OCI-LY1 (cell line): ENCODE measurements at regions not wholly inside any gene's neighbourhood (a gene's known extent, or its start where the extent isn't known, plus 50 kb on each side); places are given as distances from the start of the nearest gene placed in this dataset.

Source experiments
- H2AFZ ChIP-seq: fragments of 200-600 bp; sonication (generic), shearing (Covaris generic); 2 replicates; pipeline ENCODE4 v1.6.0; 2014; ENCODE audit warnings: antibody characterized with exemption, mild to moderate bottlenecking, low read length
- H3F3A ChIP-seq: fragments of 200-600 bp; sonication (generic), shearing (Covaris generic); 2 replicates; pipeline ENCODE4 v1.6.0; 2014; ENCODE audit warnings: mild to moderate bottlenecking, antibody characterized with exemption, low read length, moderate library complexity; ENCODE audit not compliant: insufficient read depth
- H3K27ac ChIP-seq: fragments of 200-600 bp; sonication (generic); 2 replicates; pipeline ENCODE4 v1.5.1; 2014; ENCODE audit warnings: low read length, mixed run types, mild to moderate bottlenecking, low read depth; ENCODE audit not compliant: poor library complexity, severe bottlenecking
- H3K27me3 ChIP-seq: fragments of 200-600 bp; sonication (generic); 2 replicates; pipeline ENCODE4 v1.6.0; 2014; ENCODE audit warnings: antibody characterized with exemption, mild to moderate bottlenecking, low read length, moderate library complexity; ENCODE audit not compliant: insufficient read depth
- H3K36me3 ChIP-seq: fragments of 200-600 bp; sonication (generic); 2 replicates; pipeline ENCODE4 v1.6.1; 2014; ENCODE audit warnings: mild to moderate bottlenecking, antibody characterized with exemption, low read length, moderate library complexity, mixed read lengths; ENCODE audit not compliant: insufficient read depth
- H3K4me1 ChIP-seq: fragments of 200-600 bp; sonication (generic); 2 replicates; pipeline ENCODE4 v1.5.1; 2014; ENCODE audit warnings: mild to moderate bottlenecking, low read length, moderate library complexity; ENCODE audit not compliant: insufficient read depth, severe bottlenecking
- H3K4me2 ChIP-seq: fragments of 200-600 bp; sonication (generic), shearing (Covaris generic); 2 replicates; pipeline ENCODE4 v1.6.1; 2014; ENCODE audit warnings: low read length
- H3K4me3 ChIP-seq: fragments of 200-600 bp; sonication (generic); 2 replicates; pipeline ENCODE4 v1.5.1; 2014; ENCODE audit warnings: low read length, low read depth, mild to moderate bottlenecking, mixed read lengths; ENCODE audit not compliant: poor library complexity, severe bottlenecking
- H3K79me2 ChIP-seq: fragments of 200-600 bp; shearing (Covaris generic); 2 replicates; pipeline ENCODE4 v1.6.1; 2016; ENCODE audit warnings: mixed run types, low read length, mixed read lengths; ENCODE audit not compliant: insufficient read depth
- H3K9ac ChIP-seq: fragments of 200-600 bp; sonication (generic), shearing (Covaris generic); 2 replicates; pipeline ENCODE4 v1.6.1; 2014; ENCODE audit warnings: mild to moderate bottlenecking, low read length, mixed read lengths
- H3K9me2 ChIP-seq: fragments of 200-600 bp; sonication (generic), shearing (Covaris generic); 2 replicates; pipeline ENCODE4 v1.6.1; 2014; ENCODE audit warnings: low read depth, mild to moderate bottlenecking, low read length, mixed read lengths
- H3K9me3 ChIP-seq: fragments of 200-600 bp; shearing (Covaris generic); 2 replicates; pipeline ENCODE4 v1.6.1; 2014; ENCODE audit warnings: low read length, mixed read lengths
- H4K20me1 ChIP-seq: fragments of 200-600 bp; sonication (generic), shearing (Covaris generic); 2 replicates; pipeline ENCODE4 v1.6.0; 2016; ENCODE audit warnings: mild to moderate bottlenecking, low read length; ENCODE audit not compliant: insufficient read depth
- EZH2 ChIP-seq: fragments of 200-600 bp; sonication (generic), shearing (Covaris generic); IDR thresholded peaks from 2 replicates; pipeline ENCODE4 v1.8.0; 2017; ENCODE audit warnings: borderline replicate concordance, mixed run types, mild to moderate bottlenecking, antibody characterized with exemption, low read length, moderate library complexity, mixed read lengths
- TF ChIP-seq, protein P1 (sequence below): fragments of 200-600 bp; sonication (generic), shearing (Covaris generic); IDR thresholded peaks from 2 replicates; pipeline ENCODE4 v1.5.1; 2017; ENCODE audit warnings: mild to moderate bottlenecking, antibody characterized with exemption, low read length, moderate library complexity, mixed read lengths

DNA sequence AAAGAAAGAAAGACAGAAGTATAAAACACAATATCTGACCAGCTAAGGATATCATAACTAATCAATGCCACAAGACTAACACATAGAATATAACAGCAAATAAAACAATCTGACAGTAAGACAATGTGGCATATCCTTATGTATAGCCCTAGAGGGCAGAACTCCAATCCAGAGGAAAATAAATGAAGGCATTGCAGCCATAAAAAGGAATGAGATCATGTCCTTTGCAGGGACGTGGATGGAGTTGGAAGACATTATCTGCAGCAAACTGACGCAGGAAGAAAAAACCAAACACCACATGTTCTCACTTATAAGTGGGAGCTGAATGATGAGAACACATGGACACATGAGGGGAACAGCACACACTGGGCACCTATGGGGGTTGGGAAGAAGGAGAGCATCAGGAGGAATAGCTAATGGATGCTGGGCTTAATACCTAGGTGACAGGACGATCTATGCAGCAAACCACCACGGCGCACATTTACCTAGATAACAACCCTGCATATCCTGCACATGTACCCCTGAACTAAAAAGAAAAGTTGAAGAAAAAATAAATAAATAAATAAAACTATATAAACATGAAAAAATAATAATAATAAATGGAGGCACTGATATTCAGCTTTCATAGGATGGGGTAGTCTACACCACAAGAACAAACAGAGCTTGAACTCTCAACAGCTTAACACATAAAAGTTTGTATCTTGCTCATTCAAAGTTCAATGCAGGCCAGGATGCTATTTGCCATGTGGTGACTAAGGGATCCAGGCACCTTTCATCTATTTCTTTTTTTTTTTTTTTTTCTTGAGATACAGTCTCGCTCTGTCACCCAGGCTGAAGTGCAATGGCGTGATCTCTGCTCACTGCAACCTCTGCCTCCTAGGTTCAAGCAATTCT, 66.1 kb upstream of the KAT6B start:
- H3K4me3 ChIP-seq: no peak overlapping the region
- H4K20me1 ChIP-seq: no peaks in the 10 kb centered on the region
- H3K27ac ChIP-seq: no peak overlapping the region
- no peaks in the 10 kb centered on the region for H3K79me2 ChIP-seq
- peaks cover 3% of the 10 kb centered on the region for H3K4me1 ChIP-seq
- no peak for TF ChIP-seq EZH2
- TF ChIP-seq, protein P1, sequence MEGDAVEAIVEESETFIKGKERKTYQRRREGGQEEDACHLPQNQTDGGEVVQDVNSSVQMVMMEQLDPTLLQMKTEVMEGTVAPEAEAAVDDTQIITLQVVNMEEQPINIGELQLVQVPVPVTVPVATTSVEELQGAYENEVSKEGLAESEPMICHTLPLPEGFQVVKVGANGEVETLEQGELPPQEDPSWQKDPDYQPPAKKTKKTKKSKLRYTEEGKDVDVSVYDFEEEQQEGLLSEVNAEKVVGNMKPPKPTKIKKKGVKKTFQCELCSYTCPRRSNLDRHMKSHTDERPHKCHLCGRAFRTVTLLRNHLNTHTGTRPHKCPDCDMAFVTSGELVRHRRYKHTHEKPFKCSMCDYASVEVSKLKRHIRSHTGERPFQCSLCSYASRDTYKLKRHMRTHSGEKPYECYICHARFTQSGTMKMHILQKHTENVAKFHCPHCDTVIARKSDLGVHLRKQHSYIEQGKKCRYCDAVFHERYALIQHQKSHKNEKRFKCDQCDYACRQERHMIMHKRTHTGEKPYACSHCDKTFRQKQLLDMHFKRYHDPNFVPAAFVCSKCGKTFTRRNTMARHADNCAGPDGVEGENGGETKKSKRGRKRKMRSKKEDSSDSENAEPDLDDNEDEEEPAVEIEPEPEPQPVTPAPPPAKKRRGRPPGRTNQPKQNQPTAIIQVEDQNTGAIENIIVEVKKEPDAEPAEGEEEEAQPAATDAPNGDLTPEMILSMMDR: no peak
- no peak overlapping the region for H3K4me2 ChIP-seq
- no peaks in the 10 kb centered on the region for H3F3A ChIP-seq
- H3K9ac ChIP-seq: no peak overlapping the region
- no peaks in the 10 kb centered on the region for H3K27me3 ChIP-seq
- H2AFZ ChIP-seq: no peak overlapping the region
- no peaks in the 10 kb centered on the region; the same call in 1 of the 2 replicates for H3K36me3 ChIP-seq
- H3K9me2 ChIP-seq: no peaks in the 10 kb centered on the region
- H3K9me3 ChIP-seq: no peaks in the 10 kb centered on the region

DNA sequence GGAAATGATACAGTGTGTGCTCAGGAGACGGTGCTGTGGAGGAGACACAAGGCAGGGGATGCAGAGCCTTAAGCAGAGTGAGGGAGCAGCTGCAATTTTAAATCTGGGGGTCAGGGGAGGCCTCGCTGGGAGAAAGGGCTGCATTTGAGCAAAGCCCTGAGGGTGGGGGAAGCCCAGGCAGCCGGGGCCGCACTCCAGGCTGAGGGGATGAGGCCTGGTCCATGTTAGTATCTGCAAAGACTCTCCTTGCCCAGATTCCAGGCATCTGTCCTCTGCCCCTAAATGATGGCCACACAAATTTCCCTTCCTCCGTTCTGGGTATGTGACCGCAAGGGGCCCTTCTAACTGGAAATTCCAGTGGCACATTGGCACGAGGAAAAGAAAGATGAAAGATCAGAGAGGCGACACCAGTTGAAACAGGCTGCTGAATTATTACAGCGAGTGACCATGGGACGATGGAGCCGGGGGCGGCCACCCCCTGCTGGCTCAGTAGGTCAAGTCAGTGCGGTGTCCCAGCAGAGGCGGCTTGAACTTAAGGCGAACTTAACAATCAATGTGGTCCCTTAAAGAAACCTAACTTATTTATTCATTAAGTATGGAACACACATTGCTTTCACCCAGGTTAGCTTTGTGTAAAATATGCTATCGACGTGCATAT, 62.3 kb upstream of the KAT6B start:
- H3K4me3 ChIP-seq: no peak overlapping the region
- no peak overlapping the region for H3K9ac ChIP-seq
- no peaks in the 10 kb centered on the region for H3K79me2 ChIP-seq
- H3K27me3 ChIP-seq: no peaks in the 10 kb centered on the region
- H4K20me1 ChIP-seq: no peaks in the 10 kb centered on the region
- H3K36me3 ChIP-seq: no peaks in the 10 kb centered on the region
- H2AFZ ChIP-seq: no peak overlapping the region
- no peaks in the 10 kb centered on the region for H3K9me3 ChIP-seq
- no peaks in the 10 kb centered on the region for H3F3A ChIP-seq
- TF ChIP-seq EZH2: no peak
- TF ChIP-seq, protein P1: no peak
- H3K4me2 ChIP-seq: no peak overlapping the region
- H3K4me1 ChIP-seq: no peaks in the 10 kb centered on the region
- H3K9me2 ChIP-seq: no peaks in the 10 kb centered on the region
- H3K27ac ChIP-seq: no peak overlapping the region

DNA sequence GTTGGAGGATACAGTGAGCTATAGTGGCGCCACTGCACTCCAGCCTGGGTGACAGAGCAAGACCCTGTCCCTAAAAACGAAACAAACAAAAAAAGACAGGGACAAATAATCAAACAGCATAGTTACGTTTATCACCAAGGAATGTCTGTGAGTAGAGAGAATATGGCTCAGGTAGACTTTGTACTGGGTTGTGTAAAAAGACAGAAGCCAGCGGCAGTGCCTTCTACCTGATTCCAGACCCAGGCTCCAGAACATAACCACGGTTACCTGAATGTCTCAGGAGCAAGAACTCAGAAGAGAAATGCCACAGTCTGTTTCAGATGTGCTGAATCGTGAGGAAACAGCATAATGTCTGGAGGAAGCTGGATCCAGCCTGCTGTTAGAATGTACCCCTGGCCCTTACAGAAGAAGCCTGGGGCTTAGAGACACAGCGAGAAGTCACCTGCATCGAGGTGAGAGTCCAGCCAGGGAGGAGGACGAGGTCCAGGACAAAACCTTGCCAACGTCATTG, 60.9 kb upstream of the KAT6B start:
- H3F3A ChIP-seq: no peaks in the 10 kb centered on the region
- H3K9ac ChIP-seq: no peak overlapping the region
- H3K9me3 ChIP-seq: no peaks in the 10 kb centered on the region
- H3K79me2 ChIP-seq: no peaks in the 10 kb centered on the region
- H3K4me1 ChIP-seq: peaks cover 5% of the 10 kb centered on the region
- H3K27ac ChIP-seq: no peak overlapping the region
- H3K9me2 ChIP-seq: no peaks in the 10 kb centered on the region
- no peaks in the 10 kb centered on the region for H3K36me3 ChIP-seq
- no peak overlapping the region for H3K4me2 ChIP-seq
- no peaks in the 10 kb centered on the region for H4K20me1 ChIP-seq
- H3K27me3 ChIP-seq: no peaks in the 10 kb centered on the region
- no peak overlapping the region for H3K4me3 ChIP-seq
- no peak overlapping the region for H2AFZ ChIP-seq
- TF ChIP-seq, protein P1: no peak
- no peak for TF ChIP-seq EZH2
